ENCODE measurements at regions not wholly inside any gene's neighbourhood (a gene's known extent, or its start where the extent isn't known, plus 50 kb on each side); places are given as distances from the start of the nearest gene placed in this dataset.
"Not testable (repeated sequence)": the region's sequence is repeated elsewhere in the genome, so short reads cannot be mapped to it uniquely, and the experiment has no call there.

- DNase-seq, result no peak
Observed at GRCh38 chr7:52247518-52247917, 787.9 kb upstream of the POM121L12 start.

GRCh38 chr7:52243685-52244084 is 791.7 kb upstream of the POM121L12 start:
- no peak for DNase-seq

- no peak for DNase-seq
Observed at GRCh38 chr7:52233248-52233647, 802.2 kb upstream of the POM121L12 start.

- DNase-seq, result no peak
Observed at GRCh38 chr7:52211930-52212329, 823.5 kb upstream of the POM121L12 start.

- no peak for DNase-seq
Observed at GRCh38 chr7:52209614-52210013, 825.8 kb upstream of the POM121L12 start.

- no peak for DNase-seq
Observed at GRCh38 chr7:52197221-52197620, 838.2 kb upstream of the POM121L12 start.

- DNase-seq, result no peak
Observed at GRCh38 chr7:52195664-52196063, 839.8 kb upstream of the POM121L12 start.

GRCh38 chr7:52189153-52189778 is 846.2 kb upstream of the POM121L12 start:
- DNase-seq, result no peak

- no peak for DNase-seq
Observed at GRCh38 chr7:52184006-52184703, 851.3 kb upstream of the POM121L12 start.

- DNase-seq, result no peak
Observed at GRCh38 chr7:52179934-52180333, 855.5 kb upstream of the POM121L12 start.

GRCh38 chr7:52168085-52168484 is 851.5 kb upstream of the COBL start:
- DNase-seq, result no peak

GRCh38 chr7:52163311-52163710 is 846.7 kb upstream of the COBL start:
- no peak for DNase-seq

- DNase-seq, result no peak
Observed at GRCh38 chr7:52161483-52161882, 844.9 kb upstream of the COBL start.

- DNase-seq, result not testable (repeated sequence)
Observed at GRCh38 chr7:52159421-52159820, 842.8 kb upstream of the COBL start.

GRCh38 chr7:52154382-52154781 is 837.8 kb upstream of the COBL start:
- DNase-seq, result no peak

GRCh38 chr7:52151559-52151958 is 835.0 kb upstream of the COBL start:
- DNase-seq, result no peak

GRCh38 chr7:52150952-52151351 is 834.3 kb upstream of the COBL start:
- DNase-seq, result no peak

GRCh38 chr7:52146871-52147634 is 830.4 kb upstream of the COBL start:
- no peak for DNase-seq

- no peak for DNase-seq
Observed at GRCh38 chr7:52143219-52143618, 826.6 kb upstream of the COBL start.

- DNase-seq, result no peak
Observed at GRCh38 chr7:52140851-52141250, 824.2 kb upstream of the COBL start.

GRCh38 chr7:52135403-52135802 is 818.8 kb upstream of the COBL start:
- DNase-seq, result no peak

- DNase-seq, result no peak
Observed at GRCh38 chr7:52129278-52129677, 812.7 kb upstream of the COBL start.

GRCh38 chr7:52120912-52121311 is 804.3 kb upstream of the COBL start:
- DNase-seq, result no peak

- no peak for DNase-seq
Observed at GRCh38 chr7:52119537-52119936, 802.9 kb upstream of the COBL start.
